ENCODE measurements at regions not wholly inside any gene's neighbourhood (a gene's known extent, or its start where the extent isn't known, plus 50 kb on each side); places are given as distances from the start of the nearest gene placed in this dataset.
"Not testable (repeated sequence)": the region's sequence is repeated elsewhere in the genome, so short reads cannot be mapped to it uniquely, and the experiment has no call there.

- DNase-seq (ENCODE audit: low spot score); ATAC-seq (ENCODE audit: low FRiP score): not testable (repeated sequence)
These were observed 102.3 kb downstream of the ZNF267 start for GRCh38 chr16:31975826-31976419.

GRCh38 chr16:31978463-31978862, 104.9 kb downstream of the ZNF267 start:
- DNase-seq (ENCODE audit: low spot score); ATAC-seq (ENCODE audit: low FRiP score): not testable (repeated sequence)

GRCh38 chr16:31981739-31982138, 108.1 kb downstream of the ZNF267 start:
- not testable (repeated sequence) for ATAC-seq (ENCODE audit: low FRiP score); DNase-seq (ENCODE audit: low spot score)

GRCh38 chr16:31982986-31983385, 109.4 kb downstream of the ZNF267 start:
- not testable (repeated sequence) for DNase-seq (ENCODE audit: low spot score); ATAC-seq (ENCODE audit: low FRiP score)

- not testable (repeated sequence) for DNase-seq (ENCODE audit: low spot score); ATAC-seq (ENCODE audit: low FRiP score)
These were observed 110.1 kb downstream of the ZNF267 start for GRCh38 chr16:31983666-31984065.

GRCh38 chr16:31986895-31987294, 113.3 kb downstream of the ZNF267 start:
- not testable (repeated sequence) for DNase-seq (ENCODE audit: low spot score); ATAC-seq (ENCODE audit: low FRiP score)

GRCh38 chr16:31988595-31989581, 115.3 kb downstream of the ZNF267 start:
- ATAC-seq (ENCODE audit: low FRiP score): peak; percentile 23
- DNase-seq (ENCODE audit: low spot score): not testable (repeated sequence)

GRCh38 chr16:31990261-31990660, 116.7 kb downstream of the ZNF267 start:
- DNase-seq (ENCODE audit: low spot score); ATAC-seq (ENCODE audit: low FRiP score): not testable (repeated sequence)

GRCh38 chr16:31990980-31991379, 117.4 kb downstream of the ZNF267 start:
- DNase-seq (ENCODE audit: low spot score): not testable (repeated sequence)

GRCh38 chr16:31996325-31996724, 122.7 kb downstream of the ZNF267 start:
- not testable (repeated sequence) for ATAC-seq (ENCODE audit: low FRiP score)

More at GRCh38 chr16:31990980-31991379, 117.4 kb downstream of the ZNF267 start:
- not testable (repeated sequence) for ATAC-seq (ENCODE audit: low FRiP score)

GRCh38 chr16:32002496-32002895, 128.9 kb downstream of the ZNF267 start:
- not testable (repeated sequence) for DNase-seq (ENCODE audit: low spot score); ATAC-seq (ENCODE audit: low FRiP score)

More at GRCh38 chr16:31996325-31996724, 122.7 kb downstream of the ZNF267 start:
- DNase-seq (ENCODE audit: low spot score): not testable (repeated sequence)

- DNase-seq (ENCODE audit: low spot score); ATAC-seq (ENCODE audit: low FRiP score): not testable (repeated sequence)
These were observed 130.2 kb downstream of the ZNF267 start for GRCh38 chr16:32003819-32004218.

GRCh38 chr16:32038783-32039496, 165.3 kb downstream of the ZNF267 start:
- not testable (repeated sequence) for DNase-seq (ENCODE audit: low spot score); ATAC-seq (ENCODE audit: low FRiP score)

GRCh38 chr16:32039919-32040318, 166.3 kb downstream of the ZNF267 start:
- ATAC-seq (ENCODE audit: low FRiP score); DNase-seq (ENCODE audit: low spot score): not testable (repeated sequence)

- not testable (repeated sequence) for ATAC-seq (ENCODE audit: low FRiP score); DNase-seq (ENCODE audit: low spot score)
These were observed 187.0 kb upstream of the TP53TG3D start for GRCh38 chr16:32066016-32066651.

- DNase-seq (ENCODE audit: low spot score); ATAC-seq (ENCODE audit: low FRiP score): not testable (repeated sequence)
These were observed 181.5 kb upstream of the TP53TG3D start for GRCh38 chr16:32071586-32071985.

- ATAC-seq (ENCODE audit: low FRiP score); DNase-seq (ENCODE audit: low spot score): not testable (repeated sequence)
These were observed 169.2 kb upstream of the TP53TG3D start for GRCh38 chr16:32083891-32084290.

- ATAC-seq (ENCODE audit: low FRiP score); DNase-seq (ENCODE audit: low spot score): not testable (repeated sequence)
These were observed 168.3 kb upstream of the TP53TG3D start for GRCh38 chr16:32084656-32085401.

All from omental fat pad (tissue), 1 donor.